GM23338 (cell line): ENCODE measurements at regions not wholly inside any gene's neighbourhood (a gene's known extent, or its start where the extent isn't known, plus 50 kb on each side); places are given as distances from the start of the nearest gene placed in this dataset.

Experiments used
- ATAC-seq: fragments of 200-7000 bp; cut with Tn5 transposase; 3 replicates; pipeline ENCODE4 v1.9.1; 2020
- DNase-seq: peaks from one replicate; pipeline ENCODE4 v3.0.0-alpha.2; 2015; ENCODE audit warnings: low spot score
- H2AFZ ChIP-seq: fragments of 200-600 bp; sonication (generic); 2 replicates; pipeline ENCODE4 v1.8.0; 2016; ENCODE audit warnings: antibody characterized with exemption, mild to moderate bottlenecking, moderate library complexity
- H3F3A ChIP-seq: fragments of 200-600 bp; sonication (generic); replicated peaks from 2 replicates; pipeline ENCODE4 v1.8.0; 2017; ENCODE audit warnings: antibody characterized with exemption, mixed run types, low read depth
- H3K27ac ChIP-seq: fragments of 200-600 bp; sonication (generic); 2 replicates; pipeline ENCODE4 v1.6.1; 2016; ENCODE audit warnings: low read depth
- H3K27me3 ChIP-seq: fragments of 200-600 bp; sonication (generic); 2 replicates; pipeline ENCODE4 v1.8.0; 2016; ENCODE audit warnings: mild to moderate bottlenecking, mixed run types, moderate library complexity; ENCODE audit not compliant: insufficient read depth
- H3K36me3 ChIP-seq: fragments of 200-600 bp; sonication (generic); 2 replicates; pipeline ENCODE4 v1.8.0; 2016; ENCODE audit warnings: mild to moderate bottlenecking; ENCODE audit not compliant: insufficient read depth
- H3K4me1 ChIP-seq: fragments of 200-600 bp; sonication (generic); 2 replicates; pipeline ENCODE4 v1.8.0; 2016; ENCODE audit warnings: mild to moderate bottlenecking, moderate library complexity; ENCODE audit not compliant: insufficient read depth
- H3K4me2 ChIP-seq: fragments of 200-600 bp; sonication (generic); 2 replicates; pipeline ENCODE4 v1.7.1; 2017; ENCODE audit warnings: mixed run types
- H3K4me3 ChIP-seq: fragments of 200-600 bp; sonication (generic); 2 replicates; pipeline ENCODE4 v1.6.1; 2016; ENCODE audit warnings: mixed run types
- H3K79me2 ChIP-seq: fragments of 200-600 bp; sonication (generic); replicated peaks from 2 replicates; pipeline ENCODE4 v1.8.0; 2017; ENCODE audit warnings: mild to moderate bottlenecking; ENCODE audit not compliant: insufficient read depth
- H3K9me2 ChIP-seq: fragments of 200-600 bp; sonication (generic); 2 replicates; pipeline ENCODE4 v1.8.0; 2017; ENCODE audit not compliant: insufficient read depth
- H4K20me1 ChIP-seq: fragments of 200-600 bp; sonication (generic); replicated peaks from 2 replicates; pipeline ENCODE4 v1.8.0; 2017; ENCODE audit warnings: mild to moderate bottlenecking; ENCODE audit not compliant: insufficient read depth
- H3K27ac Mint-ChIP-seq: 2 replicates; pipeline ENCODE4 v1.8.0; 2020; ENCODE audit warnings: inconsistent platforms, mild to moderate bottlenecking, moderate library complexity, mixed read lengths
- H3K27me3 Mint-ChIP-seq: 3 replicates; pipeline ENCODE4 v1.8.0; 2022; ENCODE audit warnings: low read depth, mild to moderate bottlenecking, moderate library complexity, mixed read lengths, inconsistent platforms; ENCODE audit not compliant: insufficient read depth, poor library complexity
- H3K36me3 Mint-ChIP-seq: 3 replicates; pipeline ENCODE4 v1.8.0; 2021; ENCODE audit warnings: low read depth, mild to moderate bottlenecking, inconsistent platforms, moderate library complexity, mixed read lengths
- H3K4me1 Mint-ChIP-seq: 3 replicates; pipeline ENCODE4 v1.8.0; 2020; ENCODE audit warnings: mild to moderate bottlenecking, inconsistent platforms, mixed read lengths
- H3K4me3 Mint-ChIP-seq: 3 replicates; pipeline ENCODE4 v1.8.0; 2021; ENCODE audit warnings: moderate library complexity, mild to moderate bottlenecking, inconsistent platforms, mixed read lengths
- H3K9me3 Mint-ChIP-seq: 3 replicates; pipeline ENCODE4 v1.8.0; 2020; ENCODE audit warnings: moderate library complexity, mild to moderate bottlenecking, inconsistent platforms, mixed read lengths
- EZH2 ChIP-seq: fragments of 200-600 bp; sonication (generic); IDR thresholded peaks from one replicate; pipeline ENCODE4 v1.8.0; 2017; ENCODE audit warnings: antibody characterized with exemption, mild to moderate bottlenecking, low read depth; ENCODE audit not compliant: unreplicated experiment
- NANOG ChIP-seq: IDR thresholded peaks from 2 replicates; pipeline ENCODE4 v1.6.1; 2016; ENCODE audit warnings: antibody characterized with exemption, borderline replicate concordance
- STAT1 ChIP-seq: IDR thresholded peaks from one replicate; pipeline ENCODE4 v1.6.1; 2016; ENCODE audit warnings: antibody characterized with exemption; ENCODE audit not compliant: unreplicated experiment
- ZNF114 ChIP-seq: fragments of 250-450 bp; sonication (Bioruptor Pico); IDR thresholded peaks from 2 replicates; pipeline ENCODE4 v1.5.0; 2020; ENCODE audit warnings: mild to moderate bottlenecking, moderate library complexity
- TF ChIP-seq, protein P1 (sequence below): IDR thresholded peaks from one replicate; pipeline ENCODE4 v1.6.1; 2018; ENCODE audit warnings: antibody characterized with exemption; ENCODE audit not compliant: unreplicated experiment
- TF ChIP-seq, protein P2 (sequence below): IDR thresholded peaks from 2 replicates; pipeline ENCODE4 v1.6.1; 2016; ENCODE audit warnings: antibody characterized with exemption

DNA sequence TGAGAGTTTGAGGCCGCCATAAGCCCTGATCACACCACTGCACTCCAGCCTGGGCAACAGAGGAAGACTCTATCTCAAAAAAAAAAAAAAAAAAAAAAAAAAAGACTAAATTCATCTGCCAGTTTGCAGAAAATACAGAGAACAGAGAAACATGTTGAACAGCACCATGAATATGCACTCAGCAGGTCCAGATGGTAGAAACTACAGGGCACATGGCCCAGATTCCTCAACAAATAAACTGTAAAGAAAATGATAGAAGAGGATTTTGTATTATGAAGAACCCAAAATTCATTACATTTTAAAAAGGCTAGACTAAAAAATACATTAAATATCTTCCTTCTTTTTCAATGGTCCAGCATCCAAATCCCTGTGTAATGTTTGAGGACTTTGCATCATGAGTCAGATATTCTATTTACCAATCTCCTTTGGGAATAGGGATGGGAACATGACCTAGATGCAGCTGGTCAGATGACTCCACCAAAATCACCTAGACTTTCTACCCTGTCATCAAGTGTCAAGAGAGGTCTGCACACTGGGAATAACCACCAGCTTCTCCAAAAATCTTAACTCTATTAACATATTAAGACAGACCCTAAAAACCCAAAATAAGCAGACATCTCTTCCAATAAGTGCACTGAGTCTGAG lies 189.1 kb upstream of the TCF21 start:
- no peak for ATAC-seq
- no peaks in the 10 kb centered on the region for H3K4me1 ChIP-seq
- Mint-ChIP-seq H3K27ac (no peak overlapping the region), H3K9me3 (no peaks in the 10 kb centered on the region; the same call in 1 of the 3 replicates), H3K36me3 (peaks cover 24% of the 10 kb centered on the region), H3K4me3 (no peak overlapping the region), H3K27me3 (no peaks in the 10 kb centered on the region), H3K4me1 (peaks cover 4% of the 10 kb centered on the region; the same call in 1 of the 3 replicates)
- no peaks in the 10 kb centered on the region for H3K27me3 ChIP-seq
- DNase-seq = no peak
- no peaks in the 10 kb centered on the region for H4K20me1 ChIP-seq
- no peak overlapping the region for H2AFZ ChIP-seq
- no peaks in the 10 kb centered on the region for H3K79me2 ChIP-seq
- H3K9me2 ChIP-seq = no peaks in the 10 kb centered on the region
- no peaks in the 10 kb centered on the region for H3F3A ChIP-seq
- H3K36me3 ChIP-seq = no peaks in the 10 kb centered on the region
- H3K27ac ChIP-seq = no peak overlapping the region
- no peak overlapping the region for H3K4me2 ChIP-seq
- TF ChIP-seq ZNF114 = no peak
- TF ChIP-seq, protein P1, sequence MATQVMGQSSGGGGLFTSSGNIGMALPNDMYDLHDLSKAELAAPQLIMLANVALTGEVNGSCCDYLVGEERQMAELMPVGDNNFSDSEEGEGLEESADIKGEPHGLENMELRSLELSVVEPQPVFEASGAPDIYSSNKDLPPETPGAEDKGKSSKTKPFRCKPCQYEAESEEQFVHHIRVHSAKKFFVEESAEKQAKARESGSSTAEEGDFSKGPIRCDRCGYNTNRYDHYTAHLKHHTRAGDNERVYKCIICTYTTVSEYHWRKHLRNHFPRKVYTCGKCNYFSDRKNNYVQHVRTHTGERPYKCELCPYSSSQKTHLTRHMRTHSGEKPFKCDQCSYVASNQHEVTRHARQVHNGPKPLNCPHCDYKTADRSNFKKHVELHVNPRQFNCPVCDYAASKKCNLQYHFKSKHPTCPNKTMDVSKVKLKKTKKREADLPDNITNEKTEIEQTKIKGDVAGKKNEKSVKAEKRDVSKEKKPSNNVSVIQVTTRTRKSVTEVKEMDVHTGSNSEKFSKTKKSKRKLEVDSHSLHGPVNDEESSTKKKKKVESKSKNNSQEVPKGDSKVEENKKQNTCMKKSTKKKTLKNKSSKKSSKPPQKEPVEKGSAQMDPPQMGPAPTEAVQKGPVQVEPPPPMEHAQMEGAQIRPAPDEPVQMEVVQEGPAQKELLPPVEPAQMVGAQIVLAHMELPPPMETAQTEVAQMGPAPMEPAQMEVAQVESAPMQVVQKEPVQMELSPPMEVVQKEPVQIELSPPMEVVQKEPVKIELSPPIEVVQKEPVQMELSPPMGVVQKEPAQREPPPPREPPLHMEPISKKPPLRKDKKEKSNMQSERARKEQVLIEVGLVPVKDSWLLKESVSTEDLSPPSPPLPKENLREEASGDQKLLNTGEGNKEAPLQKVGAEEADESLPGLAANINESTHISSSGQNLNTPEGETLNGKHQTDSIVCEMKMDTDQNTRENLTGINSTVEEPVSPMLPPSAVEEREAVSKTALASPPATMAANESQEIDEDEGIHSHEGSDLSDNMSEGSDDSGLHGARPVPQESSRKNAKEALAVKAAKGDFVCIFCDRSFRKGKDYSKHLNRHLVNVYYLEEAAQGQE = no peak
- TF ChIP-seq NANOG = no peak
- H3K4me3 ChIP-seq = no peak overlapping the region

DNA sequence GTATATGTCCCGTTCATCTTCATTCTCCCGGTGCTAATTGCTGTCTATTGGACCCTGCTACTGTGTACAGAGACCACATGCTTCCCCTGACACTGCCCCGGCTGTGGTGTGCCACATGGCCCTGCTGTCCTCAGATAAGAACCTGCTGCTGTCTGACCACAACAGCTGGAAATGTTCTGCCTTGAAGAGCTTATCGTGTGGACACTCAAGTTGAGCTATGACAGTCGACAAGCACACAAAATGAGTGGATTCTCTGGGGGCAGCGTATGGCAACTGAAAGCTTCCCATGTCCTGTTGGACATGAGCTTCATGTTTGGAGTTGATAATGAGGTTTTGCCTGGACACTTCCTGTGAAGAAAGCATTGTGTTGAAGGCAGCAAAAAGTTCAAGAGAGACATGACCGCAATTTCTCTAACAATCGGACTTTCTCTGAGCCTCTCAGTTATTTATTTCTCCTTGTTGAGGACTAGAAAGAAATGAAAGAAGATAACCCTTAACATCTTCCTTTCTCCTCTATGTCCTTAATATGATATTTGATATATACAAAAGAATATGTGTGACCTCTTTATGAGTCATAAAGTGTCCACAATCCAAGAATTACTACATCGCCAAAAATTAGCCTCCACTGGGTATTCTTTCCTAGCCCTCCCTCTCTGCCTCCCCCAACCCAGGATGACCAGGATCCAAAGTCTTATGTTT lies 187.1 kb upstream of the TCF21 start:
- Histone ChIP-seq H3K27me3 (no peaks in the 10 kb centered on the region), H3K4me3 (no peak overlapping the region)
- H3K36me3 Mint-ChIP-seq = peaks cover 15% of the 10 kb centered on the region

More for the DNA sequence above, 187.1 kb upstream of the TCF21 start:
- no peaks in the 10 kb centered on the region for H3K36me3 ChIP-seq
- no peaks in the 10 kb centered on the region for H4K20me1 ChIP-seq
- H3K27ac Mint-ChIP-seq = no peak overlapping the region
- ATAC-seq (no peak), DNase-seq (no peak)
- no peaks in the 10 kb centered on the region for H3K79me2 ChIP-seq
- no peaks in the 10 kb centered on the region for H3K4me1 ChIP-seq
- no peaks in the 10 kb centered on the region for H3F3A ChIP-seq
- peaks cover 4% of the 10 kb centered on the region; the same call in 1 of the 3 replicates for H3K4me1 Mint-ChIP-seq
- H3K4me3 Mint-ChIP-seq = no peak overlapping the region
- H3K9me2 ChIP-seq = no peaks in the 10 kb centered on the region
- no peak overlapping the region for H2AFZ ChIP-seq
- H3K9me3 Mint-ChIP-seq = no peaks in the 10 kb centered on the region; the same call in 2 of the 3 replicates
- TF ChIP-seq NANOG = no peak
- TF ChIP-seq, protein P2, sequence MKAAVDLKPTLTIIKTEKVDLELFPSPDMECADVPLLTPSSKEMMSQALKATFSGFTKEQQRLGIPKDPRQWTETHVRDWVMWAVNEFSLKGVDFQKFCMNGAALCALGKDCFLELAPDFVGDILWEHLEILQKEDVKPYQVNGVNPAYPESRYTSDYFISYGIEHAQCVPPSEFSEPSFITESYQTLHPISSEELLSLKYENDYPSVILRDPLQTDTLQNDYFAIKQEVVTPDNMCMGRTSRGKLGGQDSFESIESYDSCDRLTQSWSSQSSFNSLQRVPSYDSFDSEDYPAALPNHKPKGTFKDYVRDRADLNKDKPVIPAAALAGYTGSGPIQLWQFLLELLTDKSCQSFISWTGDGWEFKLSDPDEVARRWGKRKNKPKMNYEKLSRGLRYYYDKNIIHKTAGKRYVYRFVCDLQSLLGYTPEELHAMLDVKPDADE = no peak
- TF ChIP-seq STAT1 = no peak
- TF ChIP-seq EZH2 = no peak
- no peaks in the 10 kb centered on the region for H3K27me3 Mint-ChIP-seq
- H3K27ac ChIP-seq = no peak overlapping the region
- no peak overlapping the region for H3K4me2 ChIP-seq
